ENCODE measurements at regions not wholly inside any gene's neighbourhood (a gene's known extent, or its start where the extent isn't known, plus 50 kb on each side); places are given as distances from the start of the nearest gene placed in this dataset.
"Not testable (repeated sequence)": the region's sequence is repeated elsewhere in the genome, so short reads cannot be mapped to it uniquely, and the experiment has no call there.

DNA sequence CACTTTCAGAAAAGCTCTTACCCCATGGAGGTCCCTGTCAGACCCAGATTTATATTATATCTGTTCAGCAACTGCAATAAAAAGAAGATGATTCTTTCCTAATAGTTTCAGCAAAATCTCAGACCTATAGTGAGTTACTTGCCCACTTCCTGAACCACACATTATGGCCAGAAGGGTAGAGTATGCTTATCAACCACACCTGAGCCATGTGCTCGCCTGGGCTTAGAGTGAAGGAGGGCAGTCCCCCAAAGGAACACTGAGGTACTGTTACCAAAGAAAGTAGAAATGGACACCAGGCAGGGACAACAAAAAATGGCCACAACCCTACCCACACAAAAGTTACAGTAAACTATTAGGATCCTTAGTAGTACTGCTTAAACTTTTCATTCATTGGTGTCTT lies 128.7 kb downstream of the ZNF608 start:
- TF ChIP-seq POLR2A (IDR thresholded peaks at IDR 0.05): no peak
- TF ChIP-seq, protein P1, sequence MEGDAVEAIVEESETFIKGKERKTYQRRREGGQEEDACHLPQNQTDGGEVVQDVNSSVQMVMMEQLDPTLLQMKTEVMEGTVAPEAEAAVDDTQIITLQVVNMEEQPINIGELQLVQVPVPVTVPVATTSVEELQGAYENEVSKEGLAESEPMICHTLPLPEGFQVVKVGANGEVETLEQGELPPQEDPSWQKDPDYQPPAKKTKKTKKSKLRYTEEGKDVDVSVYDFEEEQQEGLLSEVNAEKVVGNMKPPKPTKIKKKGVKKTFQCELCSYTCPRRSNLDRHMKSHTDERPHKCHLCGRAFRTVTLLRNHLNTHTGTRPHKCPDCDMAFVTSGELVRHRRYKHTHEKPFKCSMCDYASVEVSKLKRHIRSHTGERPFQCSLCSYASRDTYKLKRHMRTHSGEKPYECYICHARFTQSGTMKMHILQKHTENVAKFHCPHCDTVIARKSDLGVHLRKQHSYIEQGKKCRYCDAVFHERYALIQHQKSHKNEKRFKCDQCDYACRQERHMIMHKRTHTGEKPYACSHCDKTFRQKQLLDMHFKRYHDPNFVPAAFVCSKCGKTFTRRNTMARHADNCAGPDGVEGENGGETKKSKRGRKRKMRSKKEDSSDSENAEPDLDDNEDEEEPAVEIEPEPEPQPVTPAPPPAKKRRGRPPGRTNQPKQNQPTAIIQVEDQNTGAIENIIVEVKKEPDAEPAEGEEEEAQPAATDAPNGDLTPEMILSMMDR (IDR thresholded peaks at IDR 0.05): no peak
- Histone ChIP-seq H3K27ac (no peak overlapping the region), H3K36me3 (no peaks in the 10 kb centered on the region), H3K4me3 (no peak overlapping the region), H3K4me1 (no peaks in the 10 kb centered on the region), H3K9me3 (no peaks in the 10 kb centered on the region), H3K27me3 (no peaks in the 10 kb centered on the region)
- intact Hi-C loops (cut with DNase I; ENCODE audit: low total_unique reads): no loop called here
- no peak for DNase-seq

DNA sequence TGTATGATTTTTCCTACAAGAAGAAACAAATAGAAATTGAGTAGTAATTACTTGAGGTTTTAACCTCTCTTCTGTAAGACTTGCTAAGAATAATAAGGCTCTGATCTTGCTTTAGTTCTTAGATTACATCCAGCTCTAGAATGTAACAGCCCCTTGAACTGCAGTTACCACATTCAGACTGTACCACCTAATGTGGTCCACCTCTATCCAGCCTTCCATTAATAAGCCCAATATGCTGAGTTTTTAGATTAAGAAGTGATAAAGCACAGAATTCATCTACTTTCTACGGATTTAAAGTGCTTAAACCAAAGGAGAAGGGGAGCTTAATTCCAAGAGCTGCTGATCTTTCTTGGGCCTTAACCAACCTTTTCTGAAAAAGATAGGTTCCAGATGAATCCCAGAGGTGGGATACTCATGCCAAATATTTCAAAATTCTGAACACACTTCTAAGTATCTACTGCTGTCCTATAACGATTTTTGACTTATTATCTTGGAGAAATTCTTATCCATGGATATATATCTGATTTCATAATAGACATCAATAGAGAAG lies 131.5 kb downstream of the ZNF608 start:
- TF ChIP-seq POLR2A (IDR thresholded peaks at IDR 0.05): no peak
- TF ChIP-seq, protein P1 (IDR thresholded peaks at IDR 0.05): no peak

DNA sequence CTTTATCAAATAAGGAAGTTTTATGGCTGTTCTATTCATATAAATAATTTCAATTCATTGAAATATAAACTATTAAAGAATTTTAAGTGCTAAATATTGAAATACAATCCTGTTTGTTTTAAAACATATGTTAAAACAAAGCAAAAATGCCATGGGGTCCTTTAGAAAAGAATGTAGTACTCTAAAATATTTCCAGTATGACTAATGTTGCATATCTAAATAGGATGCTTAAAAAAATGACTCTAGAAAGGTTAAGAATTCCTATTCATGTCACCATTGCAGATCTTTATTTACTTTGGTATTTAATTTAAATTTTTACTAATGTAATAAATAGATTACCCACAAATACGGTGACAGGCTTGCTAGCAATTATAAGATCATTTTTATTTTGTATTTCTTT lies 132.3 kb downstream of the ZNF608 start:
- Histone ChIP-seq H3K4me3 (no peak overlapping the region), H3K36me3 (no peaks in the 10 kb centered on the region), H3K4me1 (no peaks in the 10 kb centered on the region), H3K27me3 (no peaks in the 10 kb centered on the region), H3K27ac (no peak overlapping the region), H3K9me3 (no peaks in the 10 kb centered on the region)
- intact Hi-C loops (cut with DNase I; ENCODE audit: low total_unique reads): no loop called here
- no peak for DNase-seq
- TF ChIP-seq POLR2A (IDR thresholded peaks at IDR 0.05): no peak

More for the DNA sequence above, 131.5 kb downstream of the ZNF608 start:
- intact Hi-C loops (cut with DNase I; ENCODE audit: low total_unique reads): no loop called here
- Histone ChIP-seq H3K27ac (no peak overlapping the region), H3K36me3 (no peaks in the 10 kb centered on the region), H3K27me3 (no peaks in the 10 kb centered on the region), H3K9me3 (no peaks in the 10 kb centered on the region), H3K4me3 (no peak overlapping the region), H3K4me1 (no peaks in the 10 kb centered on the region)
- no peak for DNase-seq

DNA sequence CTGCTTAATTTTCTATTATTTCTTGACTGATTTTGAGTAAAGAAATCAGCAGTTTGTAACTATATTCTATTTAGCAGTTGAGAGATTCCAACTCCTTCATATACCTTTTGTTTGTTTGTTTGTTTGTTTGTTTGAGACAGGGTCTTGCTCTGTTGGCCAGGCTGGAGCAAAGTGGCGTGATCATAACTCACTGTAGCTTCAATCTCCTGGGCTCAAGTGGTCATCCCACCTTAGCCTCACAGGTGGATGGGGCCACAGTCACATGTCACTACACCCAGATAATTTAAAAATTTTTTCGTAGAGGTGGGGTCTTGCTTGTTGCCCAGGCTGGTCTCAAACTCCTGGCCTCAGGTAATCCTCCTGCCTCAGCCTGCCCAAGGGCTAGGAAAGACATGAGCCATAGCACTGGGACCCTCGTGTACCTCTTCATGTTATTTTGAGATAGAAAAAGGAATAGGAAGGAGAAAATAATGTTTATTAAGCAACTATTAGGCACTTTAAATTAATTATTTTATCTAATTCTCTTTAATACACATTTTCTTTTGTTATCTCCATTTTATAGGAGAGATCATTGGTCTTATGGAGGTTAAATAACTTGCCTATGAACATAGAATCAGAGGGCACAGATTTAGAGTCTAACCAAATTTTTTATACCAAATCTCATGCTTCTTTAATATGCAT lies 133.0 kb downstream of the ZNF608 start:
- Histone ChIP-seq H3K27ac (no peak overlapping the region), H3K4me3 (no peak overlapping the region), H3K4me1 (no peaks in the 10 kb centered on the region), H3K36me3 (no peaks in the 10 kb centered on the region), H3K9me3 (no peaks in the 10 kb centered on the region), H3K27me3 (no peaks in the 10 kb centered on the region)
- intact Hi-C loops (cut with DNase I; ENCODE audit: low total_unique reads): no loop called here
- no peak for DNase-seq
- no peak for TF ChIP-seq POLR2A (IDR thresholded peaks at IDR 0.05)
- TF ChIP-seq, protein P1 (IDR thresholded peaks at IDR 0.05): no peak

DNA sequence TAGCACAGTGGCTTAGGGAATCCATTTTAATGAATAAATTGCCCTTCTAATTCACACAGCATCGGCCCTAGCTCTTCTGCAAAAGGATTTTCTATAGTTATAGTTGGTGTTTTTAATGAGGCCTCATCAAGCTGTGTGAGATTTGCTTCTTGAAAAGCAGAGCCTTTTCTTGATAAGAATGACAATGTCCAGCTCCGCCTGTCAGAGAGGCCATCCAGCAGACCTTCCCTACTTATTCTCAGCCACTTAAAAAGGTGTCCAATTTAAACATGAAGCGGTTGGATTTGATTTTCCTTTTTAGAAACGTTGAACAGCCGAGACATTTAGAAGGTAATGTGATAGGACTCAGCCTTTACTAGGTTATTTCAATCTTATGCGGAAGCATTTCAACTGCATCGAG lies 134.4 kb downstream of the ZNF608 start:
- Histone ChIP-seq H3K9me3 (no peaks in the 10 kb centered on the region), H3K27me3 (no peaks in the 10 kb centered on the region), H3K4me3 (no peak overlapping the region), H3K27ac (no peak overlapping the region), H3K4me1 (no peaks in the 10 kb centered on the region), H3K36me3 (no peaks in the 10 kb centered on the region)
- intact Hi-C loops (cut with DNase I; ENCODE audit: low total_unique reads): no loop called here
- no peak for TF ChIP-seq POLR2A (IDR thresholded peaks at IDR 0.05)
- TF ChIP-seq, protein P1 (IDR thresholded peaks at IDR 0.05): no peak
- DNase-seq: no peak

DNA sequence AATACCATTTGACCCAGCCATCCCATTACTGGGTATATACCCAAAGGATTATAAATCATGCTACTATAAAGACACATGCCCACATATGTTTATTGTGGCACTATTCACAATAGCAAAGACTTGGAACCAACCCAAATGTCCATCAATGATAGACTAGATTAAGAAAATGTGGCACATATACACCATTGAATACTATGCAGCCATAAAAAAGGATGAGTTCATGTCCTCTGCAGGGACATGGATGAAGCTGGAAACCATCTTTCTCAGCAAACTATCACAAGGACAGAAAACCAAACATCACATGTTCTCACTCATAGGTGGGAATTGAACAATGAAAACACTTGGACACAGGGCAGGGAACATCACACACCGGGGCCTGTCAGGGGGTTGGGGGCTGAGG lies 135.2 kb downstream of the ZNF608 start:
- intact Hi-C loops (cut with DNase I; ENCODE audit: low total_unique reads); H3K4me3 ChIP-seq; DNase-seq; H3K27me3 ChIP-seq; H3K9me3 ChIP-seq; H3K36me3 ChIP-seq; H3K4me1 ChIP-seq; H3K27ac ChIP-seq: not testable (repeated sequence)

DNA sequence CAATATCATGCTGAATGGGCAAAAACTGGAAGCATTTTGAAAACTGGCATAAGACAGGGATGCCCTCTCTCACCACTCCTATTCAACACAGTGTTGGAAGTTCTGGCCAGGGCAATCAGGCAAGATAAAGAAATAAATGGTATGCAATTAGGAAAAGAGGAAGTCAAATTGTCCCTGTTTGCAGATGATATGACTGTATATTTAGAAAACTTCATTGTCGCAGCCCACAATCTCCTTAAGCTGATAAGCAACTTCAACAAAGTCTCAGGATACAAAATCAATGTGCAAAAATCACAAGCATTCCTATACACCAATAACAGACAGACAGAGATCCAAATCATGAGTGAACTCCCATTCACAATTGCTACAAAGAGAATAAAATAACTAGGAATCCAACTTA lies 136.8 kb downstream of the ZNF608 start:
- DNase-seq; intact Hi-C loops (cut with DNase I; ENCODE audit: low total_unique reads): not testable (repeated sequence)

More for the DNA sequence above, 136.8 kb downstream of the ZNF608 start:
- H3K9me3 ChIP-seq, H3K27me3 ChIP-seq, H3K36me3 ChIP-seq, H3K4me1 ChIP-seq, H3K27ac ChIP-seq, H3K4me3 ChIP-seq: not testable (repeated sequence)

All from uterus (tissue), 3 donors.